HepG2 (cell line): ENCODE measurements at regions not wholly inside any gene's neighbourhood (a gene's known extent, or its start where the extent isn't known, plus 50 kb on each side); places are given as distances from the start of the nearest gene placed in this dataset.

Experiments
- ATAC-seq: fragments of 200-7000 bp; cut with Tn5 transposase; 3 replicates; pipeline ENCODE4 v1.9.1; 2020; ENCODE audit warnings: mild to moderate bottlenecking, moderate library complexity
- BruUV-seq: library from RNA; stranded (reverse); fragments of 400-500 nt; replicated peaks from 2 replicates; lab custom pipeline; 2021; lab: Mats Ljungman, UMichigan
- CTCF ChIA-PET: fragments of 300-600 bp; formaldehyde crosslinking; extraction: SDS; loops from one replicate; lab custom pipeline; 2021; ENCODE audit warnings: low total read pairs, inconsistent platforms, low intra/inter-chr PET ratio; lab: Yijun Ruan, JAX
- POLR2A ChIA-PET: fragments of 350-600 bp; sonication (Branson Sonifier 250); formaldehyde crosslinking; loops from one replicate; lab custom pipeline; 2020; ENCODE audit warnings: antibody characterized with exemption, inconsistent platforms; lab: Yijun Ruan, JAX
- DNase-seq: peaks from one replicate; pipeline ENCODE4 v3.0.0-alpha.2; 2015; ENCODE audit warnings: low spot score
- FAIRE-seq: peaks from 3 replicates; lab custom pipeline; 2011; peaks lifted over from hg19 to GRCh38; lab: Jason Lieb, UNC
- H2AFZ ChIP-seq: one replicate; pipeline ENCODE4 v1.6.1; 2011; ENCODE audit warnings: low read length, inconsistent platforms
- H3K27ac ChIP-seq: fragments of 300-600 bp; 3 replicates; pipeline ENCODE4 v1.8.0; 2011; ENCODE audit warnings: mixed run types, mild to moderate bottlenecking, mixed read lengths, low read length, inconsistent platforms; ENCODE audit not compliant: insufficient read depth; ENCODE audit errors: extremely low read length
- H3K27me3 ChIP-seq, 2 experiments: fragments of 200-600 bp in 1 of 2; 2 replicates in 1 of 2; 3 replicates in 1 of 2; pipeline versions ENCODE4 v1.6.0 to v1.8.0; 2011; ENCODE audit warnings: low read length in 2 of 2, mild to moderate bottlenecking in 2 of 2, moderate library complexity in 2 of 2, inconsistent platforms in 1 of 2; ENCODE audit not compliant: insufficient read depth in 2 of 2, control insufficient read depth in 1 of 2
- H3K36me3 ChIP-seq, 2 experiments: fragments of 200-600 bp in 1 of 2; replicated peaks in 1 of 2; 2 replicates in 1 of 2; 3 replicates in 1 of 2; pipeline versions ENCODE4 v1.5.1 to v1.8.0; 2011; ENCODE audit warnings: low read length in 2 of 2, inconsistent platforms in 1 of 2; ENCODE audit not compliant: insufficient read depth in 2 of 2, control insufficient read depth in 1 of 2
- H3K4me1 ChIP-seq: 2 replicates; pipeline ENCODE4 v1.5.1; 2012; ENCODE audit warnings: low read length, inconsistent platforms; ENCODE audit not compliant: insufficient read depth
- H3K4me2 ChIP-seq: 2 replicates; pipeline ENCODE4 v1.6.0; 2011; ENCODE audit warnings: low read depth, low read length, inconsistent platforms
- H3K4me3 ChIP-seq, 3 experiments: fragments of 200-600 bp in 1 of 3; sonication (generic), shearing (Covaris generic) in 1 of 3; replicated peaks in 1 of 3; 2 replicates each; pipeline ENCODE4 v1.5.1; 2011 to 2016; ENCODE audit warnings: low read length in 3 of 3, inconsistent platforms in 2 of 3, low read depth in 2 of 3, mild to moderate bottlenecking in 2 of 3, control low read depth in 1 of 3, mixed read lengths in 1 of 3; ENCODE audit not compliant: insufficient read depth in 1 of 3
- H3K79me2 ChIP-seq: one replicate; pipeline ENCODE4 v1.6.1; 2011; ENCODE audit warnings: low read length, inconsistent platforms; ENCODE audit not compliant: insufficient read depth
- H3K9ac ChIP-seq: 2 replicates; pipeline ENCODE4 v1.6.0; 2011; ENCODE audit warnings: mild to moderate bottlenecking, low read depth, low read length, inconsistent platforms; ENCODE audit not compliant: insufficient read depth
- H3K9me3 ChIP-seq: 2 replicates; pipeline ENCODE4 v1.5.1; 2012; ENCODE audit warnings: mild to moderate bottlenecking, low read length
- H4K20me1 ChIP-seq: 2 replicates; pipeline ENCODE4 v1.6.0; 2011; ENCODE audit warnings: inconsistent platforms, mild to moderate bottlenecking, low read length, moderate library complexity; ENCODE audit not compliant: insufficient read depth
- ATF7 ChIP-seq, 2 experiments: fragments of 450-650 bp in 1 of 2; sonication (generic) in 1 of 2; formaldehyde crosslinking in 1 of 2; IDR thresholded peaks; 2 replicates each; pipeline versions ENCODE4 v1.4.0 to v1.6.1; 2016 to 2020; ENCODE audit warnings: antibody characterized with exemption in 1 of 2, mild to moderate bottlenecking in 1 of 2, missing genetic modification reagents in 1 of 2
- CREB1 ChIP-seq, 2 experiments: fragments of 450-650 bp in 1 of 2; IDR thresholded peaks; 2 replicates each; pipeline ENCODE4 v1.6.1; 2016 to 2017; ENCODE audit warnings: control low read depth in 1 of 2, mild to moderate bottlenecking in 1 of 2, missing compliant biosample characterization in 1 of 2, missing genetic modification characterization in 1 of 2
- DR1 ChIP-seq: sonication (generic); formaldehyde crosslinking; IDR thresholded peaks from 2 replicates; pipeline ENCODE4 v1.8.0; 2021; ENCODE audit warnings: mild to moderate bottlenecking, missing genetic modification reagents, inconsistent platforms
- EEA1 ChIP-seq: sonication (generic); formaldehyde crosslinking; IDR thresholded peaks from 2 replicates; pipeline ENCODE4 v1.5.1; 2020; ENCODE audit warnings: mild to moderate bottlenecking, missing genetic modification reagents, borderline replicate concordance
- HMGA1 ChIP-seq: sonication (generic); formaldehyde crosslinking; conservative IDR thresholded peaks from 2 replicates; pipeline ENCODE4 v1.4.0; 2020; ENCODE audit warnings: missing genetic modification reagents
- JUND ChIP-seq: sonication (generic); formaldehyde crosslinking; IDR thresholded peaks from 2 replicates; pipeline ENCODE4 v1.8.0; 2022; ENCODE audit warnings: mild to moderate bottlenecking, missing genetic modification reagents
- ZNF678 ChIP-seq: sonication (generic); formaldehyde crosslinking; IDR thresholded peaks from 2 replicates; pipeline ENCODE4 v1.4.0; 2020; ENCODE audit warnings: mild to moderate bottlenecking, missing genetic modification reagents
- WGBS: methylation state at CpG from one replicate; pipeline ENCODE4 v1.1.6; 2017; ENCODE audit warnings: low lambda C conversion rate; 5-methylcytosine and 5-hydroxymethylcytosine counted together
- in situ Hi-C: cut with HindIII; loops from 2 replicates; pipeline ENCODE4 v1.10.0; 2017; ENCODE audit warnings: low pct_unique_long_range_greater_than_20kb; ENCODE audit not compliant: extremely low pct_ligation_motif_present
- intact Hi-C: fragments of 100-400 bp; cut with micrococcal nuclease; formaldehyde crosslinking; loops from one replicate; pipeline ENCODE4 v1.10.0; 2022; ENCODE audit not compliant: unreplicated experiment
- TF ChIP-seq, protein P1 (sequence below): sonication (generic); formaldehyde crosslinking; IDR thresholded peaks from 2 replicates; pipeline ENCODE4 v1.4.0; 2020; ENCODE audit warnings: missing genetic modification reagents, borderline replicate concordance
- TF ChIP-seq, protein P2 (sequence below): sonication (generic); formaldehyde crosslinking; IDR thresholded peaks from 2 replicates; pipeline ENCODE4 v1.4.0; 2020; ENCODE audit warnings: missing genetic modification reagents, mild to moderate bottlenecking, borderline replicate concordance

DNA sequence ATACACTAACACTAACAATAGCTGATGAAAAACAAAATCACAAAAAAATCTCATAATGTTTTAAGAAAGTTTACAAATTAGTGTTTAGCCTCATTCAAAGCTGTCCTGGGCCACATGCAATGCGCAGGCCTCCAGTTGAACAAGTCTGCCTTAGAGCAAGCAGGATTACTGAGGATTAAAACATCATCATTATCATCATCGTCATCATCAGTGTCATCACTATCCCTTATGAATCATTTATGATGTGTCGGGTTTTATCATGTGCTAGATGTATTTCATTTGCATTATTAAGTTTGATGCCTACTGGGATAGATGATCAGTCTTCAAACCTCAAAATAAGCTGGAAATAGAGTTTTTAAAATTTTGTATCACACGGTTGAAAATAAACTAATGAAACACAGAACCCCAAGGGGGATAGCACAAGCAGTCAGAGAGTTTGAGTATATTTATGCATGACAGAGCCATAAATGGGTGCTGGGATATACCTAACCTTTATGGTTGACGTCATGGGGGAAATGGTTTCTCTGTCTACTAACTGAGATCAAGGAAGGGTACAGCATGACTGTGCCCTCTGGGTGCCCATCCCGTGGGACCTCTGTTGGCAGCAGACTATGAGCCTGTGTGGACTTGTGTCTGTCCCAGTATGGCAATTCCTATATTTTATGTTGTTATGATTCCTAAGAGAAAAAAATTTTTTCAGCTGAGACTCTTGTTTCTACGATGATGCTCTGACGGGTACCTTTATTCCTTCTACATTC is 150.3 kb upstream of the ADRA1B start:
- Histone ChIP-seq H3K4me2 (no peak overlapping the region), H2AFZ (no peak overlapping the region), H3K27me3 (peaks cover 2 to 7% of the 10 kb centered on the region in 2 experiments; a peak in 1 of 5 replicates), H3K36me3 (no peaks in the 10 kb centered on the region), H3K9me3 (no peaks in the 10 kb centered on the region), H4K20me1 (no peaks in the 10 kb centered on the region), H3K4me3 (no peak overlapping the region)
- in situ Hi-C loops (no loop called here), intact Hi-C loops (no loop called here)
- WGBS = 12% methylated on average over 8 of the region's 8 CpGs
- FAIRE-seq = no peak
- TF ChIP-seq ATF7 (IDR thresholded peaks at IDR 0.05) (0 out of 2 replicates have a peak, but pooled peaks have one; percentile 37), ATF7 (CRISPR knock-in tag; IDR thresholded peaks at IDR 0.05) (no peak), CREB1 (IDR thresholded peaks at IDR 0.05) (peak; percentile 66), CREB1 (CRISPR knock-in tag; IDR thresholded peaks at IDR 0.05) (no peak), ZNF678 (CRISPR knock-in tag) (no peak)
- TF ChIP-seq, all 625 proteins: peak for 2
- Histone ChIP-seq H3K79me2 (no peaks in the 10 kb centered on the region), H3K9ac (no peak overlapping the region), H3K4me1 (no peaks in the 10 kb centered on the region), H3K27ac (no peak overlapping the region)
- CTCF ChIA-PET = no interaction called here
- POLR2A ChIA-PET = no interaction called here
- DNase-seq (no peak), ATAC-seq (no peak)
- no TSS peak for BruUV-seq

DNA sequence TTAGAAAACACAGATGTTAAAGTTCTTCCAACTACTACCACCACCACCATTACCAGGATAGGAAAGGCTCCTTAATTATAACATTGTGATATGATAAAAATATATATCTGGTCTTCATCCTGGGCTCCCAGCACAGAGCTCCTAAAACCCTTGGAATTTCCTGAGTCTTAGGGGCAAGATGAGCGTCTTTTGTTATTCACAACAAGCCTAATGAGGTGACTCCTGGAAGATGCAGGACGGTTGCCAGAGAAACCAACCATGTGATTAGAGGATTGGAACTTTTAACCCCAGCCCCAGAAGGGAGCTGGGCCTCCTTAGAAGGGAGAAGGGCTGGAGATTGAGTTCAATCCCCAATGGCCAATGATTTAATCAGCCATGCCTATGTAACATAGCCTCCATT is 148.0 kb upstream of the ADRA1B start:
- CTCF ChIA-PET = no interaction called here
- TF ChIP-seq JUND (CRISPR knock-in tag) = no peak
- TF ChIP-seq, protein P1, sequence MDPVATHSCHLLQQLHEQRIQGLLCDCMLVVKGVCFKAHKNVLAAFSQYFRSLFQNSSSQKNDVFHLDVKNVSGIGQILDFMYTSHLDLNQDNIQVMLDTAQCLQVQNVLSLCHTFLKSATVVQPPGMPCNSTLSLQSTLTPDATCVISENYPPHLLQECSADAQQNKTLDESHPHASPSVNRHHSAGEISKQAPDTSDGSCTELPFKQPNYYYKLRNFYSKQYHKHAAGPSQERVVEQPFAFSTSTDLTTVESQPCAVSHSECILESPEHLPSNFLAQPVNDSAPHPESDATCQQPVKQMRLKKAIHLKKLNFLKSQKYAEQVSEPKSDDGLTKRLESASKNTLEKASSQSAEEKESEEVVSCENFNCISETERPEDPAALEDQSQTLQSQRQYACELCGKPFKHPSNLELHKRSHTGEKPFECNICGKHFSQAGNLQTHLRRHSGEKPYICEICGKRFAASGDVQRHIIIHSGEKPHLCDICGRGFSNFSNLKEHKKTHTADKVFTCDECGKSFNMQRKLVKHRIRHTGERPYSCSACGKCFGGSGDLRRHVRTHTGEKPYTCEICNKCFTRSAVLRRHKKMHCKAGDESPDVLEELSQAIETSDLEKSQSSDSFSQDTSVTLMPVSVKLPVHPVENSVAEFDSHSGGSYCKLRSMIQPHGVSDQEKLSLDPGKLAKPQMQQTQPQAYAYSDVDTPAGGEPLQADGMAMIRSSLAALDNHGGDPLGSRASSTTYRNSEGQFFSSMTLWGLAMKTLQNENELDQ (CRISPR knock-in tag) = no peak
- no peak for TF ChIP-seq HMGA1
- TF ChIP-seq DR1 (CRISPR knock-in tag) = no peak
- TF ChIP-seq, protein P2, sequence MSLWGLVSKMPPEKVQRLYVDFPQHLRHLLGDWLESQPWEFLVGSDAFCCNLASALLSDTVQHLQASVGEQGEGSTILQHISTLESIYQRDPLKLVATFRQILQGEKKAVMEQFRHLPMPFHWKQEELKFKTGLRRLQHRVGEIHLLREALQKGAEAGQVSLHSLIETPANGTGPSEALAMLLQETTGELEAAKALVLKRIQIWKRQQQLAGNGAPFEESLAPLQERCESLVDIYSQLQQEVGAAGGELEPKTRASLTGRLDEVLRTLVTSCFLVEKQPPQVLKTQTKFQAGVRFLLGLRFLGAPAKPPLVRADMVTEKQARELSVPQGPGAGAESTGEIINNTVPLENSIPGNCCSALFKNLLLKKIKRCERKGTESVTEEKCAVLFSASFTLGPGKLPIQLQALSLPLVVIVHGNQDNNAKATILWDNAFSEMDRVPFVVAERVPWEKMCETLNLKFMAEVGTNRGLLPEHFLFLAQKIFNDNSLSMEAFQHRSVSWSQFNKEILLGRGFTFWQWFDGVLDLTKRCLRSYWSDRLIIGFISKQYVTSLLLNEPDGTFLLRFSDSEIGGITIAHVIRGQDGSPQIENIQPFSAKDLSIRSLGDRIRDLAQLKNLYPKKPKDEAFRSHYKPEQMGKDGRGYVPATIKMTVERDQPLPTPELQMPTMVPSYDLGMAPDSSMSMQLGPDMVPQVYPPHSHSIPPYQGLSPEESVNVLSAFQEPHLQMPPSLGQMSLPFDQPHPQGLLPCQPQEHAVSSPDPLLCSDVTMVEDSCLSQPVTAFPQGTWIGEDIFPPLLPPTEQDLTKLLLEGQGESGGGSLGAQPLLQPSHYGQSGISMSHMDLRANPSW (CRISPR knock-in tag) = no peak
- no peak for TF ChIP-seq EEA1 (CRISPR knock-in tag)

More for the DNA sequence above, 148.0 kb upstream of the ADRA1B start:
- WGBS = 0% methylated on average over 2 of the region's 2 CpGs
- no peaks in the 10 kb centered on the region for H3K4me1 ChIP-seq
- H4K20me1 ChIP-seq = no peaks in the 10 kb centered on the region
- no peaks in the 10 kb centered on the region for H3K79me2 ChIP-seq
- DNase-seq = no peak
- no peaks in the 10 kb centered on the region for H3K9me3 ChIP-seq
- intact Hi-C loops = no loop called here
- no peak overlapping the region for H3K27ac ChIP-seq
- H2AFZ ChIP-seq = no peak overlapping the region
- POLR2A ChIA-PET = no interaction called here
- no peak for ATAC-seq
- no peaks in the 10 kb centered on the region for H3K36me3 ChIP-seq
- H3K27me3 ChIP-seq = peaks cover 3 to 11% of the 10 kb centered on the region in 2 experiments; a peak in 4 of 5 replicates
- H3K4me2 ChIP-seq = no peak overlapping the region
- FAIRE-seq = no peak
- no TSS peak for BruUV-seq
- no peak overlapping the region for H3K4me3 ChIP-seq
- no peak overlapping the region for H3K9ac ChIP-seq
- in situ Hi-C loops = no loop called here
